HG03095 (cell line): ENCODE measurements at regions not wholly inside any gene's neighbourhood (a gene's known extent, or its start where the extent isn't known, plus 50 kb on each side); places are given as distances from the start of the nearest gene placed in this dataset.
"Not testable (repeated sequence)": the region's sequence is repeated elsewhere in the genome, so short reads cannot be mapped to it uniquely, and the experiment has no call there.

Experiments
- ATAC-seq: cut with Tn5 transposase; IDR thresholded peaks from one replicate; pipeline ENCODE4 v1.9.1; 2021; ENCODE audit warnings: moderate library complexity; ENCODE audit not compliant: unreplicated experiment

DNA sequence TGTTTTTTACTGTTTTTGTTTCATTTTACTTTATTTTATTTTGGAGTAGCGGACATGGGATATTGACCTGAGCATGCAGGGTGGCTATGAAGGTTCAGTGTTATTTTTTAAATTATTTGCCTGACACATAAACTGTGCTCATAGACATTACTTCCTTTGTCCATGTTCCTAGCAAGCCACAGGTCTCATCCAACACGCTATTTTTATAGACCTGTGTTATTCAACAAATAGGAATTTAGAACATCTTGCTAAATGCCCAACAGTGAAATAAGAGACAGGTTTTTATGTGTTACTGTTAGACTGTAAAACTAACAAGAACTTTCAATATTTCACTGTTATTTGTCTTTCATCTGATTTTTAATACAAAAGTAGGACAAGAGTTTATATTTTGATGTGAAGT lies 756.4 kb downstream of the KCNT2 start:
- no peak for ATAC-seq

DNA sequence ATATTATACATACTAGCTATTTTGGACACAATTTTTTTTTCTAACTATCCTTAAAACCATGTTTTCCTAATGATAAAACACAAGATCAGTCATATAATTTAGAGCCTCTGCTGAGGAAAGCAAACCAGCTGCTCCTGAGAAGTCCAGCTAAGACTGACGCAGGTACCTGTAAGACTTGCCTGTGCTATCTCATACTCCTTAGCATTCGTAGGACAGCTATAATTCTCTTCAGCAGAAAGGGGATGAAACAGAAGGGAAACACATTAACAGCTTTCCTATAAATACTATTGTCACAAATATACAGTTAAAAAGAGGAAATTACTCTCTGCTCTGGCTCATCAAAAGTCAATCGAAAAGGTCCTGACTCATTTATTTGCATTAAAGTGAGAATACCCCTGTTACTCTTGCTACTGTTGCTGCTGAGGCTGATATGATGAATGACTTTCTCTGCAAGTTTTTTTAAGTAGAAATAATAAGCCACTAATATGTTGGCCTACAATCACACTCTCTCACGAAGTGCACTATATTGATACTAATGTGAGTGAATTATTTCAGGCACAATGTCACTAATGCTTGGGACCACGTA lies 757.1 kb downstream of the KCNT2 start:
- ATAC-seq: no peak

DNA sequence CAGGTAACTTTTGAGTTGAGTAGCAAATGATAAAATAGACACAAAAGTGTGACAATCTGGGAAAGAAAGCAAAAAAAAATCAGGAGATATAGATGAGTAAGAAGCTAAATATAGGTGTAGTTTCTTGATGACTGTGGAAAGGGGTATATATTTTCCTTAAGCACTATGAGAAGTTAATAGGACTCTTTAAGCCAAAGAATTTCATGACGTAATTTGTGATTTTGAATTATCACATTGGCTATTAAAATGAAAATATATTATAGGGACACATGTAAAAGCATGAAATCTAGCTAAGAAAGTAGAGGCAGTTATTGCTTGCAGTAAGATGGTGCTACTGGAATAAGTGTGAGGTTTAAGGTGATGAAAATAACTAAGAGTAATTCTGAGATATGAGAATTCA lies 759.1 kb downstream of the KCNT2 start:
- ATAC-seq: no peak

DNA sequence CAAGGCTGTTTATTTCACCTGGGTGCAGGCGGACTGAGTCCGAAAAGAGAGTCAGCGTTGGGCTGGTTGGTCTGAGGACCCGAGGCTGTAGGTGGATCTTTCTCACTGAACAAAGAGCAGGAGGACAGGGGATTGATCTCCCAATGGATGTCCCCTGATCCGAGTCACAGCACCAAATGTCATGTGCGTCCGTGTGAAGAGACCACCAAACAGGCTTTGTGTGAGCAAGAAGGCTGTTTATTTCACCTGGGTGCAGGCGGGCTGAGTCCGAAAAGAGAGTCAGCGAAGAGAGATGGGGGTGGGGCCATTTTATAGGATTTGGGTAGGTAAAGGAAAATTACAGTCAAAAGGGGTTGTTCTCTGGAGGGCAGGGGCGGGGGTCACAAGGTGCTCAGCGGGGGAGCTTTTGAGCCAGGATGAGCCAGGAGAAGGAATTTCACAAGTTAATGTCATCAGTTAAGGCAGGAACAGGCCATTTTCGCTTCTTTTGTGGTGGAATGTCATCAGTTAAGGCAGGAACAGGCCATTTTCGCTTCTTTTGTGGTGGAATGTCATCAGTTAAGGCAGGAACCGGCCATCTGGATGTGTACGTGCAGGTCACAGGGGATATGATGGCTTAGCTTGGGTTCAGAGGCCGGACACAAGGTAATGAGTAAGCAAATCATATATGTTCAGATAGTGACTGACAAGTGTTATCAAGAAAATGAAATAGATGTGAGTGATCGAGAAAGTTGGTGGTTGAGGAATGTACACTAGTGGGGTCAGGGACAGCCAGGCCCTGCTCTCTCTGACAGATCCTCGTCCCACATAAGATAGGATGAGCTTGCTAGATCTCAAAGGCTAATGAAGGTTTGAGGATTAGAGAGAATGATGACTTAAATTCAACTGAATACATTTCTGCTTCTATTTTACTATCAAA lies 760.0 kb downstream of the KCNT2 start:
- not testable (repeated sequence) for ATAC-seq

DNA sequence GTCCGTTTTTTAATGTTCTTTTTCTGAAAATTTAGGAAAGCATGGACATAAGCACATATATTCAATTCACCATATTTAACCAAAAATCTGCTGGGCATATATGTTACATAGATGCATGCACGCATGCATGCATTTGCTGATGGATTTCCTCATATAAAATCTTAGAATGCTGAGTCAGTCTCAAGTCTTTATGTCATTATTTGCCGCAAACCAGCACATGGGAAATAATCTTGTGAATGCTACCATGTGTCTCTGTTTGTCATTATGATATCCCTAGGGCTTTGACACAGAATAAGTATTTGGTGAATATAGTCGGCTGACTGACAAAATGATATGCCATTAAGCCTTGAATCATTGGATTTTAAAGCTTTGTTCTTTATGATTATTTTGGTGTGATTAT lies 776.5 kb downstream of the KCNT2 start:
- ATAC-seq: no peak

DNA sequence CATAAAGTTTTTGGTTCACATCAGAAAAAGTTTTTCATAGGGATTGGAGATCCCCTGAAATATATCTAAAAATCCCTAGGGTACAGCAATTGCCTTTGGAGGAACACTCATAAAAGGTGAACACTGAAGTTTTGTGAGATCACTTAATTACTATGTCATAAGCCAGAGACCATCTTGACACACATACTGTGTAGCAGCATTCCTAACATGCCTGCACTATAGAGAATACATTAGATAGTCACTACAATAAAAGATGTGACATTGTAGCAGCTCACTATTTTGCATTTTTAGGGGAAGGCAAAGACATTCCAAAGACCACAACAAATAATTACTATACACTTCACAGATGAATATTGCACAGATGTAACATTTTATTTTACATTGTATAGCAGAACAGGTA lies 779.9 kb downstream of the KCNT2 start:
- no peak for ATAC-seq

DNA sequence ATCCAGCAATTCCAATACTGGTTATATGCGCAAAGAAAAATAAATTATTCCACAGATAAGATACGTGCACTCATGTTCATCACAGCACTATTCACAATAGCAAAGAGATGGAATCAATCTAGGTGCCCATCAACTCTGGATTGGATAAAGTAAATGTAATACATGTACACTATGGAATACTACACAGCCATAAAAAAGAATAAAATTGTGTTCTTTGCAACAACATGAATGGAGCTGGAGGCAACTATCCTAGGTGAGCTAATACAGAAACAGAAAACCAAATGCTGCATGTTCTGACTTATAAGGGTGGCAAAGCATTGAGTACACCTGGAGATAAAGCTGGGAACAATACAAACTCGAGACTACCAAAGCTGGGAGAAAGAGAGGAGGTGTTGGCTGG lies 787.3 kb downstream of the KCNT2 start:
- no peak for ATAC-seq

DNA sequence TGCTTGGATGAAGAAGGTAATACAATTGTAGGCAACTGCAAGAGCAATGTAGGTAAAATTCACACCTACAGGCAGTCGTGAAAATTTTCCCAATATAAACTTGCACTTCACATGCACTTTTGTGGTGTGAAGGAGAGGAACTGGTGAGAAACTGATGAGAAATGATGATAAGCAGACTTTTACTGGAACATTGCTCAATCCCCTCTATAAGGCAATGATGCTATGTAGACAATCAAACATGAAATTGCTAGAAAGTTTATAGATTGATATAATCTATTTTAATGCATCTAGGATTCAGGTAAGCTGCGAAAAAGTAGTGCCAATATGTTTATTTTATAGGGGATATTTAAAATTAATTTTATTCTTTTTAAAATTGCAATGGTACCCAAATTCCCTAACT lies 802.2 kb downstream of the KCNT2 start:
- no peak for ATAC-seq

DNA sequence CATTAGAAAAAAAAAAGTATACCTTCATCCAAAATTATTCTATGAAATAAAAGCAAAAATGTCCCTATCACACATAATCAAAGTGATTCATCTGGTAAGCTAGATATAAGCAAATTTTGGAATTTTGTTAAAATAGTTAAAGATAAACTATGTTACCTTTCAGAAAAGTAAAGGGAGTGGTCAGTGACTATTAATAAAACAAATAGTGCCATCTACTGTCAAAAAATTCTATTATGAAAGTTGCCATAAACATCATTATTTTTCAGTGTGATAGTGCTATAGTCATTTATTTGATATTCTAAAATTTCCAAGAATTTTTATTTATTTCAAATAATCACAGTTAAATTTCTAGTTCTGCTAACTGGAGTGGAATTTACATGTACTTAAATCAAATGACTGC lies 803.7 kb downstream of the KCNT2 start:
- ATAC-seq: no peak

DNA sequence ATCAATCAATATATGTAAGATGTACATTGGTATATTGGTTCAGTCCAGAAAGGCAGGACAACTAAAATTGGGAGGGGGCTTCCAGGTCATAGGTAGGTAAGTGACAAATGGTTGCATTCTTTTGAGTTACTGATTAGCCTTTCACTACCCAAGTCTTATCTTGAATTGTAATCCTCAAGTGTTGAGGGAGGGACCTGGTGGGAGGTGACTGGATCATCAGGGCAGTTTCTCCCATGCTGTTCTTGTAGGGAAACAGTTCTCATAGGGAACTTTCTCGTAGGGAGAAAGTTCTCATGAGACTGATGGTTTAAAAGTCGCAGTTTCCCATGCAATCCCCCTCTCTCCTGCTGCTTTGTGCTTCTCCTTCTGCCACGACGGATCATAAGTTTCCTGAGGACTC lies 809.2 kb downstream of the KCNT2 start:
- no peak for ATAC-seq

DNA sequence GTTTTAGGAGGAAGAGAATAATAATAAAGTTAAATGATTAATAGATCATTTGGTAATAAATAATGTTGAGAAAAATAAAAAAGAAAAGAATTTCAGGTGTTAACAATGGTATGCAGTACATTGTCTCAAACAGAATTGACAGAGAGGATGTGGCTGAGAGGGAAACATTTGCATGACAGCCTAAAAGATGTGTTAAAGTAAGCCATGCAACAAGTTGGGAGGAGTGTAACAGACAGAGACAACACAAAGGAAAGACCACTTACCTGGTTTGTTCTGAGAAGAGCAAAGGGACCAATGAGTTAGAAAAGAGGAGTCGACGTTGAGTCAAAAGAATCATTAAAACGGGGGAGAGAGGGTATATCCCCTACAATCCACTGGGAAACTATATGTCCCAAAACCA lies 814.0 kb downstream of the KCNT2 start:
- no peak for ATAC-seq

DNA sequence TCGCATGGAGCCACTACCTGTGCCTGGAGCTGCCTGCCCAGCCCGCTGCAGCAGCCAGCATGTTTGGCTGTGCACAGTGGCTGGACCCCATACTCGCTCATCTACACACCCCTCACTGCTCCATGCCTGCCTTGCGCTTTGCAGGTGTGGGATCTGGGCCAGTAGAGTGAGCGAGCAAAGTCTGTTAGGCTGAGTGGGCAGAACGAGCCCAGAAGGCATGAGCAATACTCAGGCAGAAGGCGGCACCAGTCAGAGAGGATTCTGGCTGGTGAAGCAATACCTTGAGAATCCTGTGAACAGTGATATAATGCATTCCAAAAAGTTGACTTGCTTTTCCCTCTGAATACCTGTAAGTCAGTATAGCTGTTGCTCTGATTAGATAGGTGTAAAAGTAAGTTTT lies 816.4 kb downstream of the KCNT2 start:
- no peak for ATAC-seq

DNA sequence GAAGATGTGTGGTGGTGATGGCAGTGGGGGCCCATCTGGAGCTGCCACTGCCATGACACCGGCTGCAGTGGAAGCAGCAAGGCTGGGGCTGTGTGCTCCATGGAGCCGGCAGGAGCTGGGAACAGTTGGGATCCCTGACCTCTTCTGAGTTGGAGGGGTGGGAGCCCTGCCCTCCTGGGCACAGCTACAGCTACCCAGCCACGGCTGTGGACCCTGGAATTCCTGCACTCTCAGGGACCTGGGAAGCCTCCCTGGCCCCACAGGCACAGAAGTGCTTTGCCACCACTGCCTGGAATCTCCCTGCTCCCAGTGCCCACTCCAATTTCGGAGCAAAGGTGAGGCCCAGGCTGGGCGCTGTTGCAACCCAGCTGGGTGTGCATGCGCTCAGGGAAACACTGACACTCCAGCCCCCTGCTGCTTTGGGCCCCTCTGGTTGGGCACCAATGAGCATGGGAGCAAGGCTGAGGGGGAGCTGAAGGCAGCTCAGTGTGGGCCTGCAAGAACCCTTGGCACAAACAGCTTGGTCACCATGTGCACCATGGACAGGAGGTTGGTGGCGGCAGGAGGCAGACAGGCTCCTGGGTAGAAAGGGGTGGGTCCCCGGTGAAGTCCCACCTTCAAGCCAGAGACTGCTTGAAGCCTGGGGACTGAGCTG lies 817.6 kb downstream of the KCNT2 start:
- no peak for ATAC-seq

DNA sequence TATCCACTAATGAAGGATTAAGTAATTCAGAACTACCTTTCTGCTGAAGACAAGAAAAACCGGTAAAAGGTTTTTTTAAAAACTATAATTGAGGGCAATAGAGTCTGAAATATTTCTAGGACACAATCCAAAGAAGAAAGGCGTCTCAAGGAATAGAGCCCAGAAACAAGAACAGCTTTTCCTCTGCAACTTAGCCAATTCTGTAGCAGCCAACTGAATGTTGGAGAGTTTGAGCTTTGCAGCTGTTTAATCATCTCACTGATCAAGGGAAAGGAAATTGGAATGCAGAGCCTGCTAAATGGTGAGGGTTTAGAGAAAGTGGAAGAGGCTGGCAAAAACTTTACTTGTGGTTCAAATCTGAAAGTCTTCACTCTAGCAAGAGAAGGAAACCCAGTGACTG lies 818.9 kb downstream of the KCNT2 start:
- no peak for ATAC-seq

DNA sequence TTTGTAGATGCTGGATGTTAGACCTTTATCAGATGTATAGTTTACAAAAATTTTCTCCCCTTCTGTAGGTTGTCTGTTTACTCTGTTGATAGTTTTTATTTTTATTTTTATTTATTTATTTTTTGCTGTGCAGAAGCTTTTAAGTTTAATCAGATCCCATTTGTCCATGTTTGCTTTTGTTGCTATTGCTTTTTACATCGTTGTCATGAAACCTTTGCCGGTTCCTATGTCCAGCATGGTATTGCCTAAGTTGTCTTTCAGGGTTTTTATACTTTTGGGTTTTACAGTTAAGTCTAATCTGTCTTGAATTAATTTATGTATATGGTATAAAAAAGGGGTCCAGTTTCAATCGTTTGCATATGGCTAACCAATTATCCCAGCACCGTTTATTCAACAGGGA lies 819.5 kb downstream of the KCNT2 start:
- ATAC-seq: no peak

DNA sequence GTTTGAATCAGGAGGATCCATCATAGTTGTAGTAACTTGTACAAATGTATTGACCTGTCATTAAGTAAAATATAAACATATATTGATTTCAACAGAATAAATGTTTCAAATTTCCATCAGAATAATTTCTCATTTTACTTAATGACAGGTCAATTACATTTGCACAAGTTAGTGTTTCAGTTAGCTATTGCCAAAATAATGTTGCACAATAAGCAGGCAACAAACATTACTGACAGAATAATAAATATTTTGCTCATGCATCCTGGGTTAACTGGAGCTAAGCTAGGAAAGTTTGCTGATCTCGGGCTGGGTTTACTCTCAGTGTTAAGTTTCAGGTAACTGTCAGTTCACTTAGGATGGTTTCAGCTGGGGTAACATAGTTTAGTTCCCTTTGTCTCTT lies 822.4 kb downstream of the KCNT2 start:
- no peak for ATAC-seq

DNA sequence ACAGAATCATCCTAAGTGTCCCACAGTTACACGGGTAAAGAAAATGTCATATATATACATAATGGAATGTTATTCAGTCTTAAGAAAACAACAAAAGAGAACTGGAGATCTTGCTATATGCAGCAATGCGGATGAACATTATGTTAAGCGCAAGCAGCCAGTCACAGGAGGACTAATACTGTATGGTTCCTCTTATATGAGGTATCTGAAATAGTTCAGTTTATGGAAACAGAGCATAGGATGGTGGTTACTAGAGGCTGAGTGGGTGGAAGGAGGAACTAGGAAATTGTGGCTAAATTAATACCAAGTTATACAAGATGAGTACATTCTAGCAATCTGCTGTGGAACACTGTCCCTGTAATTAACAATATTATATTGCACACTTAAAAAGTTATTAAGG lies 834.3 kb downstream of the KCNT2 start:
- ATAC-seq: no peak

DNA sequence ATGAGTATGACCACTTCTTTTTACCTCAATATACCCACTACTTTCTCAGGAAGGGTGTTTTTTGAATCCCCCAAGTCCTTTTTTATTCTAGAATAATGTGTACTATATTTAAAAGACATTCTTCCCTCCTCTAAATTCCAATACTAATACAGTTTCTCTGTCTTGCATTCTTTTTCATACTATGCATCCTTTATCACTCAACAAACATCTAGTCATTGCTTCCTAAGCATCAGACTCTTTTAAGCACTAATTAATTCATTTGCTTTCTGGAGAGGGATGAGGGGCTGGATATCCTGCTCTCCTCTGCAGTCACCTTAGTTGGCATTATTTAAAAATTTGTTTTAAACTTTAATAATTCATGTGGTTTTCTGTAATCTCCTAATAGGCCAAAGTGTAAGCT lies 838.8 kb downstream of the KCNT2 start:
- ATAC-seq: no peak

DNA sequence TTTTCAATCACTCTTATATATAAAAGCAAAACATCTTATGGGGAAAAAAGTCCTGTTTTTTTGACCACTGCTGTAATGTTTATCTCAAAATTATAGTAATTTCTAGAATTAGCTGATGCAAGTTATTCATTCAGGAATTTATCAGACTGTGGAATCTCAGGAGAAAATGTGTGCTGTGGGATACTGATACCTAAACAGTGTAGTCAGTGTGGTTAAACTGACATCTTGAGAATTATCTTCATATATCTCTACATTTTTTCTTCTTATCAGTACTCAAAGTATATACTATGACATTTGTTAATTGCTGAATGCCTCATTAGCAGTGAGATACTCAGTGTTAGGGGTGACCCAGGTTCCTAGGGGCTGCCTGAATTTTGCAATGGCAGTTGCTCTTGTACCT lies 839.3 kb downstream of the KCNT2 start:
- ATAC-seq: no peak

DNA sequence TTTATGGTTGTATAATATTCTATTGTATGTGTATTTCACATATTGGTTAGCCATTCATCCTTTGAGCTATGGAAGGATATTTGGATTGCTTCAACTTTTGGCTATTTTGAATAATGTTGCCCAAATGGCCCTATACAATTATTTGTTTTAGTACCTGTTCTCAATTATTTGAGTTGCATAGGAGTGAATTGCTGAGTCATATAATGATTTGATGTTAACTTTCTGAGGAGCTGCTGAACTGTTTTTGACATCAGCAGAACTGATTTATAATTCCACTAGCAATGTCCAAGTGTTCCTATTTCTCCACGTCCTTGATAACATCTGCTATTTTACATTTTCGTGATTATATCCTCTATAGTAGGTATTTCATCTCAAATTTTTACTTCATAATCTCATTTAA lies 839.9 kb downstream of the KCNT2 start:
- ATAC-seq: no peak

DNA sequence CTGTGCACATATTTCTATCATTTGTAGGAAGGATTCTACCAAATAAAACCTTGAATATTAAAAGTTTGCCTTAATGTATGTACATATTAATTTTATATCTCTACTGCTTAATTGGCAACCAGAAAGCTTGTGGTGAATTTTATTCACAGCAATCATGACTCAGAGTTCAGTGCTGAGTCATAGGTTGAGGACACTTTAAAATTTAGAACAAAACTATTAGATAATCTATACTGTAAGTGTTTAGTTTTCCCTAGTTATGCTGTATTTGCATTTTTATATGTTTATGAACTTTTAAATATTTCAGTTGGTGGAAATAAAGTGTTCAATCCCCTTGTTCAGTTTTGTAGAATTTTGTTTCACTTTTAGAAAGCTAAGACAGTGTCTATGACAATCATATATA lies 841.5 kb downstream of the KCNT2 start:
- no peak for ATAC-seq

DNA sequence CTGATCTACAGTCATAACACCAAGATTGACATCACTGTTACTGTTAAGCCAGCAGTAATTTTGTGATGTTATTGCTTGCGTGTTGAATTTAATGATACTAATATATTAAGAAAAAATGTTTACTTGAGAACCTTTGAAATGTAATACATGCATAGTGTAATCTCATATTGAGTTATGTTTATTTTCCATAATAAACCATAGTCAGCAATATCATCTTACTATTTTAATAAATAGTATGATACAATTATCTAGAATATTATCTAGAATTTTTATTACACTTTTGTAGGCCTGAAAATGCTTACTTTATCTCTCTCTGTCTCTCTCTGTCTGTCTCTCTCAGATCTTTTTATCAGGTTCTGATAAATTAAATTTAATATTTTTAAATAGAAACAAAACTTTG lies 843.1 kb downstream of the KCNT2 start:
- no peak for ATAC-seq
